WERI-Rb-1 (cell line): ENCODE measurements at regions not wholly inside any gene's neighbourhood (a gene's known extent, or its start where the extent isn't known, plus 50 kb on each side); places are given as distances from the start of the nearest gene placed in this dataset.

Experiments
- DNase-seq: peaks from one replicate; pipeline ENCODE4 v3.0.0-alpha.2; 2020
- H3K27ac ChIP-seq: fragments of 250-450 bp; sonication (Bioruptor Pico); 2 replicates; pipeline ENCODE4 v1.5.1; 2020; ENCODE audit warnings: mild to moderate bottlenecking, moderate library complexity
- H3K27me3 ChIP-seq: fragments of 250-450 bp; sonication (Bioruptor Pico); 2 replicates; pipeline ENCODE4 v1.5.1; 2021; ENCODE audit warnings: mild to moderate bottlenecking, low read depth, moderate library complexity; ENCODE audit not compliant: insufficient read depth, severe bottlenecking
- H3K36me3 ChIP-seq: fragments of 250-450 bp; sonication (Bioruptor Pico); 2 replicates; pipeline ENCODE4 v1.5.1; 2020; ENCODE audit warnings: mild to moderate bottlenecking, moderate library complexity
- H3K4me3 ChIP-seq: 2 replicates; pipeline ENCODE4 v1.5.1; 2011; ENCODE audit warnings: low read depth, mild to moderate bottlenecking, control low read depth, low read length
- H3K9me3 ChIP-seq: fragments of 250-450 bp; sonication (Bioruptor Pico); 2 replicates; pipeline ENCODE4 v1.5.1; 2021; ENCODE audit warnings: mild to moderate bottlenecking, moderate library complexity; ENCODE audit not compliant: severe bottlenecking
- CTCF ChIP-seq: IDR thresholded peaks from 2 replicates; pipeline ENCODE4 v1.5.1; 2011; ENCODE audit warnings: low read depth, mild to moderate bottlenecking, control low read depth, inconsistent platforms, low read length

GRCh38 chr12:102539651-102540553 lies 59.5 kb upstream of the IGF1 start:
- Histone ChIP-seq H3K27me3 (no peaks in the 10 kb centered on the region), H3K4me3 (no peak overlapping the region), H3K27ac (no peak overlapping the region), H3K9me3 (peaks cover 2% of the 10 kb centered on the region), H3K36me3 (no peaks in the 10 kb centered on the region)
- no peak for DNase-seq
- TF ChIP-seq CTCF = no peak

GRCh38 chr12:102535306-102535705 lies 54.9 kb upstream of the IGF1 start:
- Histone ChIP-seq H3K4me3 (no peak overlapping the region), H3K27ac (no peak overlapping the region), H3K9me3 (no peaks in the 10 kb centered on the region), H3K27me3 (no peaks in the 10 kb centered on the region), H3K36me3 (no peaks in the 10 kb centered on the region)
- DNase-seq = no peak
- TF ChIP-seq CTCF = no peak

- Histone ChIP-seq H3K9me3 (no peaks in the 10 kb centered on the region), H3K27ac (no peak overlapping the region), H3K27me3 (no peaks in the 10 kb centered on the region), H3K4me3 (no peak overlapping the region), H3K36me3 (no peaks in the 10 kb centered on the region)
- TF ChIP-seq CTCF = no peak
- no peak for DNase-seq
These were observed 54.5 kb upstream of the IGF1 start for GRCh38 chr12:102534899-102535298.

GRCh38 chr12:102533483-102534215 lies 53.3 kb upstream of the IGF1 start:
- no peak overlapping the region for H3K27ac ChIP-seq
- DNase-seq = no peak
- no peaks in the 10 kb centered on the region for H3K9me3 ChIP-seq
- TF ChIP-seq CTCF = no peak
- no peak overlapping the region for H3K4me3 ChIP-seq
- no peaks in the 10 kb centered on the region for H3K27me3 ChIP-seq
- H3K36me3 ChIP-seq = no peaks in the 10 kb centered on the region
